Colonic mucosa (tissue), 4 donors: ENCODE measurements at regions not wholly inside any gene's neighbourhood (a gene's known extent, or its start where the extent isn't known, plus 50 kb on each side); places are given as distances from the start of the nearest gene placed in this dataset.

Source experiments
- DNase-seq: peaks from one replicate; pipeline ENCODE4 v3.0.0-alpha.2; 2020
- H3K27ac ChIP-seq: fragments of 200-600 bp; one replicate; pipeline ENCODE4 v1.8.0; 2021
- H3K27me3 ChIP-seq: fragments of 200-600 bp; one replicate; pipeline ENCODE4 v1.8.0; 2021
- H3K36me3 ChIP-seq: fragments of 200-600 bp; one replicate; pipeline ENCODE4 v1.8.0; 2021
- H3K4me1 ChIP-seq: fragments of 200-600 bp; one replicate; pipeline ENCODE4 v1.8.0; 2021; ENCODE audit warnings: mild to moderate bottlenecking
- H3K4me3 ChIP-seq: fragments of 200-600 bp; one replicate; pipeline ENCODE4 v1.8.0; 2021
- H3K9ac ChIP-seq, 2 donors: one replicate each; pipeline ENCODE4 v1.7.0; 2013; ENCODE audit warnings: control low read depth in 2 of 2, low read depth in 2 of 2, low read length in 2 of 2
- H3K9me3 ChIP-seq: fragments of 200-600 bp; one replicate; pipeline ENCODE4 v1.8.0; 2021
- CTCF ChIP-seq: fragments of 200-600 bp; IDR thresholded peaks from one replicate; pipeline ENCODE4 v1.8.0; 2022; ENCODE audit warnings: antibody characterized with exemption, mild to moderate bottlenecking
- intact Hi-C: fragments of 100-400 bp; cut with DNase I; formaldehyde crosslinking; loops from one replicate; pipeline ENCODE4 v1.14.1; 2022
- donor health status: healthy.
- donor health status: DM: no; HTN: no; CAD: no.
- donor health status: DM: no; HTN: no; CAD: no.

GRCh38 chr21:16891821-16892220, 621.0 kb upstream of the CXADR start:
- Histone ChIP-seq H3K9ac (no peak overlapping the region), H3K4me3 (no peak overlapping the region), H3K4me1 (no peaks in the 10 kb centered on the region), H3K27ac (no peak overlapping the region), H3K36me3 (no peaks in the 10 kb centered on the region), H3K27me3 (no peaks in the 10 kb centered on the region), H3K9me3 (no peaks in the 10 kb centered on the region)
- TF ChIP-seq CTCF, result no peak
- no peak for DNase-seq
- intact Hi-C loops, result no loop called here

DNA sequence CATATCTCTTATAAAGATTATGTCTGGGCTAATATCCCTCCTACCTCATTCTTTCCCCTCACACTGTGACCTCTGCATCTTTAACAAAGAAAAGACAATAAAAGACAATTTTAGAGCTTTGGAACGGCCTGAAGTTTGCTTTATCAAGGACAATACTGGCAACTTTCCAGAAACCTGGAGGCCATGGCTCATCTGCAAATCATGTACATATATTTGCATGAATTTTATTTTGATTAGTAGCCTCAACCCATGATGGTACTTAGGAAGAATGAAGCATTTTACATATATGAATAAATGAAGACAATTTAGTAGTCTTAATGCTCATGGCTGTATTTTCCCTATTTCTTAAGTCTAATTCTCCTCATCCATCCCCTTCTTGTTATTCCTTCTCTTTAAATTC, 612.2 kb upstream of the CXADR start:
- H3K4me3 ChIP-seq, result no peak overlapping the region
- DNase-seq, result no peak
- H3K9me3 ChIP-seq, result no peaks in the 10 kb centered on the region
- no peak overlapping the region for H3K27ac ChIP-seq
- no peaks in the 10 kb centered on the region for H3K27me3 ChIP-seq
- no peaks in the 10 kb centered on the region for H3K4me1 ChIP-seq
- no peaks in the 10 kb centered on the region for H3K36me3 ChIP-seq
- intact Hi-C loops, result no loop called here
- no peak for TF ChIP-seq CTCF
- no peak overlapping the region for H3K9ac ChIP-seq

DNA sequence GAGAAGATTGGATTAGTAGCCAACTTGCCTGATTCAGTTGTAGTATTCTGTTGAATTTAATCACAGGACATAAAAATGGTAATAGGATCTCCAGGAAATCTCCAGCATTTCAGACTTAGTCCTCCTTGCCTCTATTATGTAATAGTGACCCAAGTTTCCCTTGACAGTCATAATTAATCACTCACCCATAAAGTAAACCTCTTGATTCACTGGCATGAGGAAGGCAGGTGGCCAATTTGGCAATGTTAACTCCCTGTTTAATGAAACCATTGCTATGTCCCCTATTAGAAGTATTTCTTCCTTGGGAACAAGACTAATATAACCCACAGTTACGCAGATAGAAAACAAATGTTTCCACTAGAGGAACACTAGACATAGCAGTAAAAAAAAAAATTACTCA, 604.8 kb upstream of the CXADR start:
- Histone ChIP-seq H3K36me3 (no peaks in the 10 kb centered on the region), H3K9me3 (no peaks in the 10 kb centered on the region), H3K27ac (no peak overlapping the region), H3K9ac (no peak overlapping the region), H3K27me3 (no peaks in the 10 kb centered on the region), H3K4me3 (no peak overlapping the region), H3K4me1 (no peaks in the 10 kb centered on the region)
- no peak for DNase-seq
- TF ChIP-seq CTCF, result no peak
- intact Hi-C loops, result no loop called here

DNA sequence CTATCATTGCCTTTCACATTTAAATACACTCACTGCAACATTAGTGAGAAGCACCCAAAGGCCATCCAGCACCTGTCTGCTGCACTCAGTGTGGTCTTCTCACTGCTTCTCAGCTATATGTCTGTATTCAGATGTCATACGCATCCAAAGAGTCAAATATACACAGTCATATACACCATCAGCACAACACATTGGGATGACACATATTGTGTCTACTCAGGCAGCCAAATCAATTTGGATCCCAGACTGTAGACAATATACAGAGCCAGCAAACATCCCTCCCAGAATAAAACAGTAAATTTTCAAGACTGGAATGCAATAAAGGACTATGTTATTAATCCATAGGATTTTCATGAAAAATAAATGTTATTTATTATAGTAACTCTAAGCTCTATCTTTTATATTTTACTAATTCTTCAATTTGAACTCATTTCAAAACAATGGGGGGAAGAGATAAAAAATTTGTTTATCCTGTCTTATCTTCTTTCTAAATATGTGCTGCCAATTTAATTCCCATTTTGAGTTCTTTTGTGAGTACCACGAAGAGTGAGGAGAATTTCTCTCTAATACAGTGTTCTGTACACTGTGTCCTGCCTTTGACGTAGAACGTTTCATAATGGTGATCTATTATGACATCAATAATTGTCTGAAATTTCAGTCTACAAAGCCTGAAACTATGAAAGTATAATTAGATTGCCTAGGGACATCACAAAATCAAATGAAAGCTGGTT, 602.2 kb upstream of the CXADR start:
- no peak overlapping the region for H3K27ac ChIP-seq
- no peaks in the 10 kb centered on the region for H3K27me3 ChIP-seq
- H3K9me3 ChIP-seq, result no peaks in the 10 kb centered on the region
- H3K4me1 ChIP-seq, result no peaks in the 10 kb centered on the region
- intact Hi-C loops, result no loop called here
- H3K9ac ChIP-seq, result no peak overlapping the region
- no peak overlapping the region for H3K4me3 ChIP-seq
- no peaks in the 10 kb centered on the region for H3K36me3 ChIP-seq
- TF ChIP-seq CTCF, result no peak
- DNase-seq, result no peak

- Histone ChIP-seq H3K27ac (no peak overlapping the region), H3K4me1 (no peaks in the 10 kb centered on the region), H3K9ac (no peak overlapping the region), H3K9me3 (no peaks in the 10 kb centered on the region), H3K36me3 (no peaks in the 10 kb centered on the region), H3K27me3 (no peaks in the 10 kb centered on the region), H3K4me3 (no peak overlapping the region)
- intact Hi-C loops, result no loop called here
- DNase-seq, result no peak
- TF ChIP-seq CTCF, result no peak
These were observed 601.7 kb upstream of the CXADR start for GRCh38 chr21:16911166-16911607.
